GM23248 (cell line): ENCODE measurements at regions not wholly inside any gene's neighbourhood (a gene's known extent, or its start where the extent isn't known, plus 50 kb on each side); places are given as distances from the start of the nearest gene placed in this dataset.

ENCODE experiments used
- EZH2 ChIP-seq: fragments of 200-600 bp; sonication (generic); IDR thresholded peaks from 2 replicates; pipeline ENCODE4 v1.6.1; 2018; ENCODE audit warnings: antibody characterized with exemption, mild to moderate bottlenecking; ENCODE audit not compliant: insufficient read depth, poor library complexity, severe bottlenecking
- EZH2phosphoT487 ChIP-seq: fragments of 200-600 bp; sonication (generic); IDR thresholded peaks from 2 replicates; pipeline ENCODE4 v1.6.1; 2018; ENCODE audit warnings: antibody characterized with exemption, moderate library complexity, mild to moderate bottlenecking, low read depth; ENCODE audit not compliant: insufficient read depth

- TF ChIP-seq EZH2 (no peak), EZH2phosphoT487 (no peak)
Observed at GRCh38 chr3:94946683-94947082, 883.8 kb downstream of the NSUN3 start.
